SU-DHL-6 (cell line): ENCODE measurements at regions not wholly inside any gene's neighbourhood (a gene's known extent, or its start where the extent isn't known, plus 50 kb on each side); places are given as distances from the start of the nearest gene placed in this dataset.

Source experiments
- H2AFZ ChIP-seq: fragments of 200-600 bp; sonication (generic); 2 replicates; pipeline ENCODE4 v1.6.1; 2014; ENCODE audit warnings: low read depth, mild to moderate bottlenecking, moderate library complexity, mixed read lengths, antibody characterized with exemption, low read length; ENCODE audit not compliant: severe bottlenecking
- H3F3A ChIP-seq: fragments of 200-600 bp; shearing (Covaris generic); 2 replicates; pipeline ENCODE4 v1.6.0; 2016; ENCODE audit warnings: antibody characterized with exemption, mild to moderate bottlenecking; ENCODE audit not compliant: insufficient read depth
- H3K27ac ChIP-seq: fragments of 200-600 bp; sonication (generic); 2 replicates; pipeline ENCODE4 v1.5.1; 2016; ENCODE audit warnings: low read depth, mild to moderate bottlenecking, low read length, moderate library complexity, mixed read lengths
- H3K27me3 ChIP-seq: fragments of 200-600 bp; sonication (generic), shearing (Covaris generic); 2 replicates; pipeline ENCODE4 v1.6.0; 2014; ENCODE audit warnings: mild to moderate bottlenecking, low read length
- H3K36me3 ChIP-seq: fragments of 200-600 bp; sonication (generic); 2 replicates; pipeline ENCODE4 v1.6.1; 2014; ENCODE audit warnings: mild to moderate bottlenecking, low read length, mixed read lengths
- H3K4me2 ChIP-seq: fragments of 300-600, 200-600 bp; shearing (Covaris generic), sonication (generic); 2 replicates; pipeline ENCODE4 v1.6.0; 2014; ENCODE audit warnings: low read length, low read depth, mild to moderate bottlenecking; ENCODE audit not compliant: poor library complexity, severe bottlenecking
- H3K4me3 ChIP-seq: fragments of 200-600 bp; sonication (generic); 2 replicates; pipeline ENCODE4 v1.5.1; 2014; ENCODE audit warnings: antibody characterized with exemption, low read length, mild to moderate bottlenecking, mixed read lengths; ENCODE audit not compliant: insufficient read depth, poor library complexity, severe bottlenecking
- H3K79me2 ChIP-seq: fragments of 200-600 bp; sonication (generic); 2 replicates; pipeline ENCODE4 v1.6.1; 2014; ENCODE audit warnings: mild to moderate bottlenecking, low read length, moderate library complexity; ENCODE audit not compliant: insufficient read depth
- H3K9ac ChIP-seq: fragments of 200-600 bp; sonication (generic); 2 replicates; pipeline ENCODE4 v1.7.0; 2014; ENCODE audit warnings: mild to moderate bottlenecking, low read length
- H3K9me2 ChIP-seq: fragments of 200-600 bp; sonication (generic); replicated peaks from 2 replicates; pipeline ENCODE4 v1.6.1; 2014; ENCODE audit warnings: low read length; ENCODE audit not compliant: insufficient read depth
- H3K9me3 ChIP-seq: fragments of 200-600 bp; sonication (generic); 2 replicates; pipeline ENCODE4 v1.6.1; 2014; ENCODE audit warnings: low read length, mixed read lengths; ENCODE audit not compliant: insufficient read depth
- H4K20me1 ChIP-seq: fragments of 200-600 bp; sonication (generic); 2 replicates; pipeline ENCODE4 v1.6.1; 2014; ENCODE audit warnings: low read depth, mild to moderate bottlenecking, antibody characterized with exemption, low read length, moderate library complexity, mixed read lengths
- EZH2phosphoT487 ChIP-seq: fragments of 200-600 bp; sonication (generic), shearing (Covaris generic); conservative IDR thresholded peaks from 2 replicates; pipeline ENCODE4 v1.6.1; 2018; ENCODE audit warnings: mild to moderate bottlenecking, antibody characterized with exemption, low read length, moderate library complexity, mixed read lengths
- TF ChIP-seq, protein P1 (sequence below): fragments of 200-600 bp; sonication (generic); IDR thresholded peaks from one replicate; pipeline ENCODE4 v1.5.1; 2017; ENCODE audit warnings: antibody characterized with exemption, mild to moderate bottlenecking, low read length, moderate library complexity; ENCODE audit not compliant: insufficient read depth, poor library complexity, severe bottlenecking

DNA sequence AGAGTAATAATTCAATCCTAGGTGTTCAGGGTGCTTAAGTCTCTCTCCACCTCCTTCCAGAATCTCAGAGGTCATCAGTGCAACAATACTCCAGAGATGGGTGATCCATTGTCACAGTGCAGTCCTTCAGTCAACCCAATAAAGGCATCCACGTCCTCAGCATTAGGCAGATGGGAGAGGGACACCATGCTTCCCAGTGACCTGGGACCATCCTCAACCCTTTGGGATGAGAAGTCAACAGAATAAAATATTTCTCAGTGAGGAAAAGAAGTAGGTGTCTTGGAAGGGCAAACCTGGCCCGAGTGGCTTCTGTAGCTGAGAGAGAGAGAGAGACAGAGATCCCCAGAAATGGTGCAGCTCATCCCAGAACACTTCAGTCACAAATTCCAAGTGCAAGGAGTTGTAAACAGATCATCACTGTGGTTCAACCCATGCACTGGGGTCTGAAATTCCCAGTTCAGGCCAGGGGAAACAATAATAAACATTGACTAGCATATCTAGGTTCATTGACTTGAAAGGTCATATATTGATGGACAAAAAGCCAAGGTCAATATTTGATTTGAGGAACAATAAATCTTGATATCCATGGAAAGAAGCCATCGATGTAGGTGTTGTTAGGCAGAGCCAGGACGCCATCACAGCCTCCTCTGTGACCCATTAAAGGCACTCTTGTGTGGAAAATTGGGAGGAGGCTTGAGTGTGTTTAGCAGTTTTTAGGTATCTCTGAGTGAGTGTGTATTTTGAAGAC lies 256.0 kb upstream of the ZMIZ1 start:
- TF ChIP-seq, protein P1, sequence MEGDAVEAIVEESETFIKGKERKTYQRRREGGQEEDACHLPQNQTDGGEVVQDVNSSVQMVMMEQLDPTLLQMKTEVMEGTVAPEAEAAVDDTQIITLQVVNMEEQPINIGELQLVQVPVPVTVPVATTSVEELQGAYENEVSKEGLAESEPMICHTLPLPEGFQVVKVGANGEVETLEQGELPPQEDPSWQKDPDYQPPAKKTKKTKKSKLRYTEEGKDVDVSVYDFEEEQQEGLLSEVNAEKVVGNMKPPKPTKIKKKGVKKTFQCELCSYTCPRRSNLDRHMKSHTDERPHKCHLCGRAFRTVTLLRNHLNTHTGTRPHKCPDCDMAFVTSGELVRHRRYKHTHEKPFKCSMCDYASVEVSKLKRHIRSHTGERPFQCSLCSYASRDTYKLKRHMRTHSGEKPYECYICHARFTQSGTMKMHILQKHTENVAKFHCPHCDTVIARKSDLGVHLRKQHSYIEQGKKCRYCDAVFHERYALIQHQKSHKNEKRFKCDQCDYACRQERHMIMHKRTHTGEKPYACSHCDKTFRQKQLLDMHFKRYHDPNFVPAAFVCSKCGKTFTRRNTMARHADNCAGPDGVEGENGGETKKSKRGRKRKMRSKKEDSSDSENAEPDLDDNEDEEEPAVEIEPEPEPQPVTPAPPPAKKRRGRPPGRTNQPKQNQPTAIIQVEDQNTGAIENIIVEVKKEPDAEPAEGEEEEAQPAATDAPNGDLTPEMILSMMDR = no peak
- no peak for TF ChIP-seq EZH2phosphoT487
- no peaks in the 10 kb centered on the region for H3K9me3 ChIP-seq
- no peaks in the 10 kb centered on the region for H4K20me1 ChIP-seq
- H3K9me2 ChIP-seq = no peaks in the 10 kb centered on the region
- no peak overlapping the region for H3K4me2 ChIP-seq
- no peaks in the 10 kb centered on the region for H3K27me3 ChIP-seq
- no peaks in the 10 kb centered on the region for H3K79me2 ChIP-seq
- no peak overlapping the region for H3K9ac ChIP-seq
- H3K36me3 ChIP-seq = no peaks in the 10 kb centered on the region
- H2AFZ ChIP-seq = no peak overlapping the region
- H3K4me3 ChIP-seq = no peak overlapping the region
- no peak overlapping the region for H3K27ac ChIP-seq
- no peaks in the 10 kb centered on the region for H3F3A ChIP-seq

DNA sequence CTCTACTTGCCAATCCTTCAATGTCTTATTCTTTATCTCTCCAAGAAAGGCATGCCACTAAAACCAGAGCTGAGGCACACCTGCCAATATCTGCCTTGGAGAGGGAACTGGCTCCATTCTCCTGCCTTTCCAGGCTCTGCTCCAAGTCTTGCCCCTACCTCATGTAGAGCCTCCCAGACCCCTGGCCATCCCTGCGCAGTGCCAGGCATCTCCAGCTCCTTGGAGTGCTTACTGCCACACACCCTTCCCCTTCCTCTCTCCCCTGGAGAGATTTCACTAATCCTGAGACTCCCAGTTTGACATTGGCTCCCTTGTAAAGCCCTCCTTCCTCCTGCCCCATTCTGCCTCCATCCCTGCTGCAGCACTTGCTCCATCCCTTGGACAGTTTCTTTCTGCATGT lies 255.2 kb upstream of the ZMIZ1 start:
- TF ChIP-seq, protein P1 = no peak
- no peak for TF ChIP-seq EZH2phosphoT487
- H3K9me2 ChIP-seq = no peaks in the 10 kb centered on the region
- H3K4me3 ChIP-seq = no peak overlapping the region
- no peaks in the 10 kb centered on the region for H3K36me3 ChIP-seq
- H3K9me3 ChIP-seq = no peaks in the 10 kb centered on the region
- H4K20me1 ChIP-seq = no peaks in the 10 kb centered on the region
- H2AFZ ChIP-seq = no peak overlapping the region
- no peaks in the 10 kb centered on the region for H3F3A ChIP-seq
- no peak overlapping the region for H3K27ac ChIP-seq
- H3K79me2 ChIP-seq = no peaks in the 10 kb centered on the region
- H3K4me2 ChIP-seq = no peak overlapping the region
- no peaks in the 10 kb centered on the region for H3K27me3 ChIP-seq
- no peak overlapping the region for H3K9ac ChIP-seq

DNA sequence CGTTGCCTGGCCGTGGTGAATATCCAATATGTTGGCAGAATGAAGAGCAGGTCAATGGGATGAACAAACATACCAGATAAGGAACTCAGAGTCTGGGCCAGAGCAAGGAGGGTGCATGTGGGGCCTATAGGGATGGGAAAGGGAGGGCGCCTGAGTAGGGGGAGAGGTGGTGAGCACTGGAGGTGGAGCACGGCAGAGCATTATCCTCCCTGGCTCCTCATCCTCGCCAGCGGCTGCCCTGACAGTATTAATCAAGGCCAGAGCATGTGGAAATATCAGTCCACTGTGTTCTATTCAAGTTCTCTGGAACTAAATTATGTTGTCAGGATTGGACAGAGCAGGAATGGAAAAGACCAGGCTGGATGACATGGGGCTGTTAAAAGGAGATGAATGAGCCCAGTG lies 254.8 kb upstream of the ZMIZ1 start:
- no peaks in the 10 kb centered on the region for H3F3A ChIP-seq
- no peaks in the 10 kb centered on the region for H3K27me3 ChIP-seq
- H3K9me2 ChIP-seq = no peaks in the 10 kb centered on the region
- no peaks in the 10 kb centered on the region for H3K9me3 ChIP-seq
- no peaks in the 10 kb centered on the region for H3K79me2 ChIP-seq
- H4K20me1 ChIP-seq = no peaks in the 10 kb centered on the region
- no peak overlapping the region for H3K4me3 ChIP-seq
- H3K4me2 ChIP-seq = no peak overlapping the region
- TF ChIP-seq, protein P1 = no peak
- no peak for TF ChIP-seq EZH2phosphoT487
- H3K36me3 ChIP-seq = no peaks in the 10 kb centered on the region
- H2AFZ ChIP-seq = no peak overlapping the region
- no peak overlapping the region for H3K27ac ChIP-seq
- no peak overlapping the region for H3K9ac ChIP-seq
